ENCODE measurements at regions not wholly inside any gene's neighbourhood (a gene's known extent, or its start where the extent isn't known, plus 50 kb on each side); places are given as distances from the start of the nearest gene placed in this dataset.

DNA sequence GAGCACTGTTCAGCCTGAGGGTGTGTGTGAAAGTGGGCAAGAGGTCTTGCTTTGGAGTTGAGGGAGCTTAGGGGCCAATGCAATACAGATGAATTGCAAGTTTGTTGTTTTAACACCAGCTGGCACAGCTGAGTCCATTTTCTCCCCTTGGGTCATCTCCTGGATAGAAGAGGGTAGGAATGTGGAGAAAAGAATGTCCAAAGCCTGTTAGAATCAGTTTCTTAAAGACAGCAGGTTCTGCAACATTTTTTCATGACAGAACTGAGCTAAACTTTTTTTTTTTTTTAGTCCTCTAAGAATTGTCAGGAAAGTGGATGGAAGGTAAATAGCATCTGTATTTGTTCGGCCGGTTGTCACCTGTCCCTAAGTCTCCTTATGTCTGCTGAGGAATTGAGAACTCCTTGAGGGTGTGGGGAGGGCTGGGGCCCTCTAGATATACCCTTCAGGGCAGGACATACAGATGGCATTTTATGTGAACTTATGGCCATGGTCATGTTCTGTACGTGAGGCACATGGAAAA, 211.1 kb upstream of the CADM1 start:
- TF ChIP-seq, protein P1, sequence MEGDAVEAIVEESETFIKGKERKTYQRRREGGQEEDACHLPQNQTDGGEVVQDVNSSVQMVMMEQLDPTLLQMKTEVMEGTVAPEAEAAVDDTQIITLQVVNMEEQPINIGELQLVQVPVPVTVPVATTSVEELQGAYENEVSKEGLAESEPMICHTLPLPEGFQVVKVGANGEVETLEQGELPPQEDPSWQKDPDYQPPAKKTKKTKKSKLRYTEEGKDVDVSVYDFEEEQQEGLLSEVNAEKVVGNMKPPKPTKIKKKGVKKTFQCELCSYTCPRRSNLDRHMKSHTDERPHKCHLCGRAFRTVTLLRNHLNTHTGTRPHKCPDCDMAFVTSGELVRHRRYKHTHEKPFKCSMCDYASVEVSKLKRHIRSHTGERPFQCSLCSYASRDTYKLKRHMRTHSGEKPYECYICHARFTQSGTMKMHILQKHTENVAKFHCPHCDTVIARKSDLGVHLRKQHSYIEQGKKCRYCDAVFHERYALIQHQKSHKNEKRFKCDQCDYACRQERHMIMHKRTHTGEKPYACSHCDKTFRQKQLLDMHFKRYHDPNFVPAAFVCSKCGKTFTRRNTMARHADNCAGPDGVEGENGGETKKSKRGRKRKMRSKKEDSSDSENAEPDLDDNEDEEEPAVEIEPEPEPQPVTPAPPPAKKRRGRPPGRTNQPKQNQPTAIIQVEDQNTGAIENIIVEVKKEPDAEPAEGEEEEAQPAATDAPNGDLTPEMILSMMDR (IDR thresholded peaks at IDR 0.05) = no peak
- TF ChIP-seq ZFX (IDR thresholded peaks at IDR 0.05; ENCODE audit: borderline replicate concordance) = no peak
- H3K27ac ChIP-seq = no peak overlapping the region

DNA sequence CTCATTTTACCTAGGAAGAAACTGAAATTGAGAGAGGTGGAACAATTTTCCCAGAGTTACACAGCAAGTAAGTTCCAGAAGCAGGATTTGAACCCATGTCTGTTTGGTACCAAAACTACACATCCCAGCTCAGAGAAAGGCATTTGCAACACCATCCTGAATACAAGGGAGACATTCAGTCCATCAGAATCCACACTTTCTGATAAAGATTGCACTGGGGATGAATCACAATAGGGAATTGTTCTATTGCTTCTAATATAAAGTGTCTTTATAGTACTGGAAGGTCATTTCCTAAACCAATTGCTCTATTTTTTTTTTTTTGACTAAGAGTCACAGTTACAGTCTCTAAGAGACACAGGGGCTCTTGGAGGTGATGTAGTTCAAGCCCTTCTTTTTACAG, 208.1 kb upstream of the CADM1 start:
- TF ChIP-seq ZFX (IDR thresholded peaks at IDR 0.05; ENCODE audit: borderline replicate concordance) = no peak
- TF ChIP-seq, protein P1 (IDR thresholded peaks at IDR 0.05) = no peak
- no peak overlapping the region for H3K27ac ChIP-seq

DNA sequence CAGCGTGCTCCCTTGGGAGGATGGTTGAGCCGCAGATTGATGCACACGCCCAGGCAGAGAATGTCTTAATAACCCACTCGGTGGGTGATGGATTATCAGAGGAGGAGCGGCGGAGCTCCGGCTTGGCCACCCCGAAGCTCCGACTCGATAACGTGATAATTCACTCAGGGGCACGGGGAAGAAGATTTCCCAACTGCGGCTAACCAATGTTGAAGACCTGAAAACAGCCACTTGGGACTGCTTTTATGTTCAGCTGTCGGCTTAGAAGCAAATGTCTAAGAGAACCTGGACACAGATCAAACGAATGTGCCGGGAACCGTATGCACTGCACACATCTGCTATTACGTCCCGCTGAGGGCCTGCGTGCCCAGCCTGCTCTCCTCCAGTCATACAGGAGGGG, 206.8 kb upstream of the CADM1 start:
- H3K27ac ChIP-seq = no peak overlapping the region
- TF ChIP-seq ZFX (IDR thresholded peaks at IDR 0.05; ENCODE audit: borderline replicate concordance) = no peak
- TF ChIP-seq, protein P1 (IDR thresholded peaks at IDR 0.05) = no peak

DNA sequence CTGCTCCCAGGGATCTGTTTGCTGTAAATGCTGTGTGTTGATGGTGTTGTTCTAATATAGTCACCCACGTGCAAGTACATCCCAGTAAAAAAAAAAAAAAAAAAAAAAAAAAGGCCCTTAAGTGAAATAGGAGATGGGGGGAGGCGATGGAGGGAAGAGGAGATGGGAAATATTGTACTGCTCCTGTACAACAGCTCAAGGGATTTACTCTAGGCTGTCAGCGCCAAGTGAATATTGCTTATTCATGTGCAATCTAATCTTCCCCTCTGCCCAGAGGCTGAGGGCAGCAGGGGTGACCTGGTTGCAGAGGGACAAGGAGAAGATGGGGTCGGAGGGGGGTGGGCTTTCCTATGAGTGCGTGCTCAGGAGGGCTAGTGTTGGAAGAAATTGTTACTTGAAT, 206.2 kb upstream of the CADM1 start:
- TF ChIP-seq, protein P1 (IDR thresholded peaks at IDR 0.05) = no peak
- no peak for TF ChIP-seq ZFX (IDR thresholded peaks at IDR 0.05; ENCODE audit: borderline replicate concordance)
- no peak overlapping the region for H3K27ac ChIP-seq

DNA sequence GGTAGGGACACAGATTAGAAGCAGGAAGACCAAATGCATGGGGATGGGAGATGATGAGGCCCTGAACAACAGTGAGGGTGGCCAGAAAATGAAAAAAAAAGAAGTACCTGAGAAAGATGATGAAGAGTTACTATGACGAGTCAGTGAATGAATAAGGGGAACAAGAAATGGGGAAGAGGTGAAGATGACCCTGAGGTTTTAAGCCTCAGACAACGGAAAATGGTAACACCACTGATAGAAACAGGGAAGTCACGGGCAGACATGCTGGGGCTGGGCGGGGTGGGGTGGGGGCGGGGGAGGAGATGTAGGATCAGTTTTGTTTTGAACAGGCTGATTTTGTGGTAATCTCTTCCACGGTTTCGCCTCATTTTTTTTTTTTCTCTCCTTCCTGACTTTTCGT, 205.1 kb upstream of the CADM1 start:
- no peak for TF ChIP-seq ZFX (IDR thresholded peaks at IDR 0.05; ENCODE audit: borderline replicate concordance)
- TF ChIP-seq, protein P1 (IDR thresholded peaks at IDR 0.05) = no peak
- no peak overlapping the region for H3K27ac ChIP-seq

DNA sequence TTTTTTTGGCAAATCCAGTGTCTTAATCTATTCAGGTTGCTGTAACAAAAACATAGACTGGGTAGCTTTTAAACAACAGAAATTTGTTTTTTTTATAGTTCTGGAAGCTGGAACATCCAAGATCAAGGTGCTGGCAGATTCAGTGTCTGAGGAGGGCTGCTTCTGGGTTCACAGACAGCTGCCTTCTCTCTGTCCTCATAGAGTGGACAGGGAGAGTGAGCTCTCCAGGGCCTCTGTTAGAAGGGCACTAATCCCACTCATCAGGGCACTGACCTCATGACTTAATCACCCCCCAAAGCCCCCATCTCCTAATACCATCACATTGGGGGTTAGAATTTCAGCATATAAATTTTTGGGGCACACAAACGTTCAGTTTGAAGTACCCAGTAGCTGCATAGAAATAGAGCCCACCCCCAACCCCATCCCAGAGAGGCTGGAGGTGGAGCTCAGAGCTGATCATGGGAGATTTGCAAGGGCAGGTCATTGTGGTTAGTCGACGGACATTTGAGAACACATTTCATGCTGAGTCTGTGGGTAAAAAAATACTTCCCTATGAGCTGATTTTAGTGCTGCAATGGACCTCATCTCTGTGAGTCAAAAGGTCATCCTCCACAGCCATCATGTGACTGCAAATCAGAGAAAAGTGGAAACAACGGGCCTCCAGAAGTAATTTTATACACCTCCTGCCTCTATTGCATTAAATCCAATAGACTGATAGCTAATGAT, 203.1 kb upstream of the CADM1 start:
- H3K27ac ChIP-seq = no peak overlapping the region
- TF ChIP-seq ZFX (IDR thresholded peaks at IDR 0.05; ENCODE audit: borderline replicate concordance) = no peak

DNA sequence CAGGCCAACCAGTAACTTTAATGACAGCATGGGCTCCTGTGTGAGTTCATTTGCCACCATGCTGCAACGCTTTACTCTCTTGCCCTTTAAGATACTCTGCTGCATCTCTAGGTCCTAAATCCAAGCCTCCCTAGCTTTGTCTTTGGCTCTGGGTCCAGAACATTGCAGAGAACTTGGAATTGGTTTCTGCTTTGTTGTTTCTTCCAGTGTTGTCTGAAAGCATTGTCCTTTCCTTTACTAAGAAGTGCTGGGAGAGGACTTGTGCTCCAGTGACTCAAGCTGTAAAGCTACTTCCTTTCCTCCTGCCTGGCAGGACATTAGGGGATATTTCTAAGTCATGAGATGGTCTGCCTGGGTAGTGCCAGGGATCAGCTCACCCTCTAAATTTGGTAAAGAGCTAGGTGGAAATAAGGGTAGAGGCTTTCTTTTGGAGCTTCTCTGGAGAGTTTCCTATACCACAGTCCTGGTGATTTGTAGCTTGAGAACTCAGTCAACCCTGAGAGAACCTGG, 202.5 kb upstream of the CADM1 start:
- no peak overlapping the region for H3K27ac ChIP-seq
- TF ChIP-seq ZFX (IDR thresholded peaks at IDR 0.05; ENCODE audit: borderline replicate concordance) = no peak
- TF ChIP-seq, protein P1 (IDR thresholded peaks at IDR 0.05) = no peak

Data from 22Rv1 (cell line).